ENCODE measurements at regions not wholly inside any gene's neighbourhood (a gene's known extent, or its start where the extent isn't known, plus 50 kb on each side); places are given as distances from the start of the nearest gene placed in this dataset.

DNA sequence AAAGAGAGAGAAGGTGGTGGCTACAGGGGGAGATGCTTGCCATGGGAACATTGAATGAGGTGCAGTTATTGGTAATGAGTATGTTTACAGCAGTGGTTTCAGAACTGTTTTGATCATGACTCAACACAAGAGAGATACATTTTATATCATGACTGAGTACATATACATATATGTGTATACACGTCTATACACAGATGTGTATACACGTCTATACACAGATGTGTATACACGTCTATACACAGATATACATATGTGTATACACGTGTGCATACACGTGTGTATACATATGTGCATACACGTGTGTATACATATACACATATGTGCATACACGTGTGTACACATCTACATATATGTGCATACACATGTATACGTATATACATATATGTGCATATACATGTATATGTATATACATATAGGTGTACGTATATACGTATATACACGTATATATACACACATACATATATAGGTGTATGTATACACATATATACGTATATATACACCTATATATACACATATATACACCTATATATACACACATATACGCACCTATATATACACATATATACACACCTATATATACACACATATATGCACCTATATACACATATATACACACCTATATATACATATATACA is 518.5 kb downstream of the TSN start:
- no peak for TF ChIP-seq EZH2phosphoT487 (IDR thresholded peaks at IDR 0.05; ENCODE audit: borderline replicate concordance, low read length)
- TF ChIP-seq, protein P1, sequence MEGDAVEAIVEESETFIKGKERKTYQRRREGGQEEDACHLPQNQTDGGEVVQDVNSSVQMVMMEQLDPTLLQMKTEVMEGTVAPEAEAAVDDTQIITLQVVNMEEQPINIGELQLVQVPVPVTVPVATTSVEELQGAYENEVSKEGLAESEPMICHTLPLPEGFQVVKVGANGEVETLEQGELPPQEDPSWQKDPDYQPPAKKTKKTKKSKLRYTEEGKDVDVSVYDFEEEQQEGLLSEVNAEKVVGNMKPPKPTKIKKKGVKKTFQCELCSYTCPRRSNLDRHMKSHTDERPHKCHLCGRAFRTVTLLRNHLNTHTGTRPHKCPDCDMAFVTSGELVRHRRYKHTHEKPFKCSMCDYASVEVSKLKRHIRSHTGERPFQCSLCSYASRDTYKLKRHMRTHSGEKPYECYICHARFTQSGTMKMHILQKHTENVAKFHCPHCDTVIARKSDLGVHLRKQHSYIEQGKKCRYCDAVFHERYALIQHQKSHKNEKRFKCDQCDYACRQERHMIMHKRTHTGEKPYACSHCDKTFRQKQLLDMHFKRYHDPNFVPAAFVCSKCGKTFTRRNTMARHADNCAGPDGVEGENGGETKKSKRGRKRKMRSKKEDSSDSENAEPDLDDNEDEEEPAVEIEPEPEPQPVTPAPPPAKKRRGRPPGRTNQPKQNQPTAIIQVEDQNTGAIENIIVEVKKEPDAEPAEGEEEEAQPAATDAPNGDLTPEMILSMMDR (IDR thresholded peaks at IDR 0.05; ENCODE audit: low read depth, low read length, poor library complexity, severe bottlenecking), result no peak
